ENCODE measurements at regions not wholly inside any gene's neighbourhood (a gene's known extent, or its start where the extent isn't known, plus 50 kb on each side); places are given as distances from the start of the nearest gene placed in this dataset.
"Not testable (repeated sequence)": the region's sequence is repeated elsewhere in the genome, so short reads cannot be mapped to it uniquely, and the experiment has no call there.

DNA sequence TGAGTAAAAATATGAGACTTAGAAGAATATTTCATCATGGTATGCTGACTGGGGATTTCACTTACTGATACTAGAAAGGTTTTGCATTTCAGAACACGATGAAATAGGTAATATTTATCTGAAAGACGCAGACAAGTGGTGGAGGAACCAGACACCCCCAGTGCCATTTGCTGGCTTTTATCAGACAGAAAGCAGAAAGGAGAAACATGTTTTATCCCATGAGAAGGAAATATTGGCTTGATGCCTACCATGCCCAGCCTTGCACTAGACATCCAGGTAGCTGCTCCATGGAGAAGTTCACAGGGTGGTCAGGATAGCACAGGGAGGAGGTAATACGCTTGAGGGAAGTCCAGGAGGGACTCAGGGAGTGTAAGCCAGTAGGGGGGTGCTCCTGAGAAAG, 258.9 kb upstream of the PLGLB2 start:
- TF ChIP-seq, protein P1, sequence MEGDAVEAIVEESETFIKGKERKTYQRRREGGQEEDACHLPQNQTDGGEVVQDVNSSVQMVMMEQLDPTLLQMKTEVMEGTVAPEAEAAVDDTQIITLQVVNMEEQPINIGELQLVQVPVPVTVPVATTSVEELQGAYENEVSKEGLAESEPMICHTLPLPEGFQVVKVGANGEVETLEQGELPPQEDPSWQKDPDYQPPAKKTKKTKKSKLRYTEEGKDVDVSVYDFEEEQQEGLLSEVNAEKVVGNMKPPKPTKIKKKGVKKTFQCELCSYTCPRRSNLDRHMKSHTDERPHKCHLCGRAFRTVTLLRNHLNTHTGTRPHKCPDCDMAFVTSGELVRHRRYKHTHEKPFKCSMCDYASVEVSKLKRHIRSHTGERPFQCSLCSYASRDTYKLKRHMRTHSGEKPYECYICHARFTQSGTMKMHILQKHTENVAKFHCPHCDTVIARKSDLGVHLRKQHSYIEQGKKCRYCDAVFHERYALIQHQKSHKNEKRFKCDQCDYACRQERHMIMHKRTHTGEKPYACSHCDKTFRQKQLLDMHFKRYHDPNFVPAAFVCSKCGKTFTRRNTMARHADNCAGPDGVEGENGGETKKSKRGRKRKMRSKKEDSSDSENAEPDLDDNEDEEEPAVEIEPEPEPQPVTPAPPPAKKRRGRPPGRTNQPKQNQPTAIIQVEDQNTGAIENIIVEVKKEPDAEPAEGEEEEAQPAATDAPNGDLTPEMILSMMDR (IDR thresholded peaks at IDR 0.05; ENCODE audit: low read depth, low read length) = not testable (repeated sequence)
- TF ChIP-seq POLR2A (IDR thresholded peaks at IDR 0.05; ENCODE audit: extremely low read depth, insufficient read length); MYC (IDR thresholded peaks at IDR 0.05; ENCODE audit: low read depth, low read length): not testable (repeated sequence)
